ENCODE measurements at regions not wholly inside any gene's neighbourhood (a gene's known extent, or its start where the extent isn't known, plus 50 kb on each side); places are given as distances from the start of the nearest gene placed in this dataset.

GRCh38 chr20:51084593-51085377, 61.9 kb upstream of the KCNG1 start:
- TF ChIP-seq CTCF (IDR thresholded peaks at IDR 0.05; ENCODE audit: insufficient read depth, low read length, poor library complexity, severe bottlenecking) (no peak), EZH2phosphoT487 (conservative IDR thresholded peaks at IDR 0.05; ENCODE audit: low read length) (no peak)

All from SU-DHL-6 (cell line).